A549 (cell line): ENCODE measurements at regions not wholly inside any gene's neighbourhood (a gene's known extent, or its start where the extent isn't known, plus 50 kb on each side); places are given as distances from the start of the nearest gene placed in this dataset.

Experiments
- CEBPB ChIP-seq, 2 experiments: fragments of >200 bp in 1 of 2; sonication (Bioruptor Twin) in 1 of 2; formaldehyde crosslinking in 1 of 2; IDR thresholded peaks; 2 replicates each; pipeline ENCODE4 v1.6.1; 2012 to 2016
- CHD2 ChIP-seq: fragments of 150-350 bp; IDR thresholded peaks from 2 replicates; pipeline ENCODE4 v1.6.1; 2014; ENCODE audit warnings: low read length; ENCODE audit not compliant: partially characterized antibody
- CTCF ChIP-seq: fragments of >200 bp; sonication (Bioruptor Twin); formaldehyde crosslinking; IDR thresholded peaks from 3 replicates; pipeline ENCODE4 v1.5.1; 2016
- EHMT2 ChIP-seq: fragments of 200-600 bp; sonication (generic); IDR thresholded peaks from 2 replicates; pipeline ENCODE4 v1.6.1; 2016; ENCODE audit warnings: antibody characterized with exemption, low read depth, mild to moderate bottlenecking, moderate library complexity
- JUNB ChIP-seq: fragments of >200 bp; sonication (Bioruptor Twin); formaldehyde crosslinking; IDR thresholded peaks from 2 replicates; pipeline ENCODE4 v1.6.1; 2016
- MAZ ChIP-seq: fragments of 150-350 bp; IDR thresholded peaks from 2 replicates; pipeline ENCODE4 v1.6.1; 2014; ENCODE audit warnings: antibody characterized with exemption, low read depth, low read length, borderline replicate concordance
- POLR2A ChIP-seq: IDR thresholded peaks from 2 replicates; pipeline ENCODE4 v1.6.1; 2012; ENCODE audit warnings: mild to moderate bottlenecking, low read length
- SREBF2 ChIP-seq: fragments of 450-650 bp; IDR thresholded peaks from 2 replicates; pipeline ENCODE4 v1.6.1; 2014; ENCODE audit warnings: mild to moderate bottlenecking, moderate library complexity
- TFCP2L1 ChIP-seq: fragments of 250-450 bp; sonication (Bioruptor Pico); IDR thresholded peaks from 2 replicates; pipeline ENCODE4 v1.5.0; 2021; ENCODE audit warnings: mild to moderate bottlenecking
- ZC3H11A ChIP-seq: fragments of 450-650 bp; IDR thresholded peaks from 2 replicates; pipeline ENCODE4 v1.6.1; 2014; ENCODE audit warnings: antibody characterized with exemption, mild to moderate bottlenecking
- TF ChIP-seq, protein P1 (sequence below): fragments of 200-600 bp; sonication (generic); IDR thresholded peaks from 2 replicates; pipeline ENCODE4 v1.6.1; 2016; ENCODE audit warnings: antibody characterized with exemption, mild to moderate bottlenecking, moderate library complexity
- TF ChIP-seq, protein P2 (sequence below): IDR thresholded peaks from 2 replicates; pipeline ENCODE4 v1.6.1; 2012

GRCh38 chr5:107063511-107063910 is 607.2 kb downstream of the EFNA5 start:
- no peak for TF ChIP-seq CTCF
- TF ChIP-seq POLR2A, result no peak
- TF ChIP-seq, protein P1, sequence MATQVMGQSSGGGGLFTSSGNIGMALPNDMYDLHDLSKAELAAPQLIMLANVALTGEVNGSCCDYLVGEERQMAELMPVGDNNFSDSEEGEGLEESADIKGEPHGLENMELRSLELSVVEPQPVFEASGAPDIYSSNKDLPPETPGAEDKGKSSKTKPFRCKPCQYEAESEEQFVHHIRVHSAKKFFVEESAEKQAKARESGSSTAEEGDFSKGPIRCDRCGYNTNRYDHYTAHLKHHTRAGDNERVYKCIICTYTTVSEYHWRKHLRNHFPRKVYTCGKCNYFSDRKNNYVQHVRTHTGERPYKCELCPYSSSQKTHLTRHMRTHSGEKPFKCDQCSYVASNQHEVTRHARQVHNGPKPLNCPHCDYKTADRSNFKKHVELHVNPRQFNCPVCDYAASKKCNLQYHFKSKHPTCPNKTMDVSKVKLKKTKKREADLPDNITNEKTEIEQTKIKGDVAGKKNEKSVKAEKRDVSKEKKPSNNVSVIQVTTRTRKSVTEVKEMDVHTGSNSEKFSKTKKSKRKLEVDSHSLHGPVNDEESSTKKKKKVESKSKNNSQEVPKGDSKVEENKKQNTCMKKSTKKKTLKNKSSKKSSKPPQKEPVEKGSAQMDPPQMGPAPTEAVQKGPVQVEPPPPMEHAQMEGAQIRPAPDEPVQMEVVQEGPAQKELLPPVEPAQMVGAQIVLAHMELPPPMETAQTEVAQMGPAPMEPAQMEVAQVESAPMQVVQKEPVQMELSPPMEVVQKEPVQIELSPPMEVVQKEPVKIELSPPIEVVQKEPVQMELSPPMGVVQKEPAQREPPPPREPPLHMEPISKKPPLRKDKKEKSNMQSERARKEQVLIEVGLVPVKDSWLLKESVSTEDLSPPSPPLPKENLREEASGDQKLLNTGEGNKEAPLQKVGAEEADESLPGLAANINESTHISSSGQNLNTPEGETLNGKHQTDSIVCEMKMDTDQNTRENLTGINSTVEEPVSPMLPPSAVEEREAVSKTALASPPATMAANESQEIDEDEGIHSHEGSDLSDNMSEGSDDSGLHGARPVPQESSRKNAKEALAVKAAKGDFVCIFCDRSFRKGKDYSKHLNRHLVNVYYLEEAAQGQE, result no peak
- no peak for TF ChIP-seq JUNB
- no peak for TF ChIP-seq SREBF2
- TF ChIP-seq CHD2, result no peak
- TF ChIP-seq EHMT2, result no peak
- TF ChIP-seq ZC3H11A, result no peak
- TF ChIP-seq, protein P2, sequence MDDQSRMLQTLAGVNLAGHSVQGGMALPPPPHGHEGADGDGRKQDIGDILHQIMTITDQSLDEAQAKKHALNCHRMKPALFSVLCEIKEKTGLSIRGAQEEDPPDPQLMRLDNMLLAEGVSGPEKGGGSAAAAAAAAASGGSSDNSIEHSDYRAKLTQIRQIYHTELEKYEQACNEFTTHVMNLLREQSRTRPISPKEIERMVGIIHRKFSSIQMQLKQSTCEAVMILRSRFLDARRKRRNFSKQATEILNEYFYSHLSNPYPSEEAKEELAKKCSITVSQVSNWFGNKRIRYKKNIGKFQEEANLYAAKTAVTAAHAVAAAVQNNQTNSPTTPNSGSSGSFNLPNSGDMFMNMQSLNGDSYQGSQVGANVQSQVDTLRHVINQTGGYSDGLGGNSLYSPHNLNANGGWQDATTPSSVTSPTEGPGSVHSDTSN, result no peak
- TF ChIP-seq TFCP2L1, result no peak
- no peak for TF ChIP-seq MAZ
- no peak for TF ChIP-seq CEBPB (IDR thresholded peaks at IDR 0.05)
